ENCODE measurements at regions not wholly inside any gene's neighbourhood (a gene's known extent, or its start where the extent isn't known, plus 50 kb on each side); places are given as distances from the start of the nearest gene placed in this dataset.

GRCh38 chr3:152084441-152085158 is 184.1 kb upstream of the MBNL1 start:
- in situ Hi-C loops (cut with HindIII; ENCODE audit: low pct_unique_long_range_greater_than_20kb, low sequenced_read_pairs) (no loop called here), intact Hi-C loops (cut with micrococcal nuclease; ENCODE audit: unreplicated experiment) (no loop called here)
- no peaks in the 10 kb centered on the region for H3K9me3 ChIP-seq (ENCODE audit: control insufficient read depth, insufficient read depth, low read depth, low read length)
- ATAC-seq (no peak), DNase-seq (ENCODE audit: low read depth, low spot score) (no peak)
- H3K36me3 ChIP-seq (ENCODE audit: control insufficient read depth, insufficient read depth, low read length): no peaks in the 10 kb centered on the region
- no peaks in the 10 kb centered on the region for H3K27me3 ChIP-seq (ENCODE audit: control insufficient read depth, insufficient read depth, low read length)
- TF ChIP-seq REST (IDR thresholded peaks at IDR 0.05; ENCODE audit: insufficient read depth in 1 of 2, low read depth in 2 of 2, low read length in 1 of 2) (no peak), POLR2AphosphoS5 (IDR thresholded peaks at IDR 0.05; ENCODE audit: low read depth, low read length) (no peak), CTCF (IDR thresholded peaks at IDR 0.05) (no peak), TCF7L2 (IDR thresholded peaks at IDR 0.05; ENCODE audit: low read depth, low read length) (no peak), SIN3A (IDR thresholded peaks at IDR 0.05; ENCODE audit: borderline replicate concordance, insufficient read depth, low read depth, low read length) (no peak)
- BruUV-seq (replicated peaks): no TSS peak
- H3K4me1 ChIP-seq (ENCODE audit: control insufficient read depth, insufficient read depth, low read length): no peaks in the 10 kb centered on the region
- ChIA-PET CTCF (no interaction called here), POLR2A (no interaction called here)
- no peak overlapping the region for H3K4me3 ChIP-seq (ENCODE audit: low read depth in 2 of 2, low read length in 2 of 2)
- H3K27ac ChIP-seq (ENCODE audit: low read length): no peak overlapping the region

DNA sequence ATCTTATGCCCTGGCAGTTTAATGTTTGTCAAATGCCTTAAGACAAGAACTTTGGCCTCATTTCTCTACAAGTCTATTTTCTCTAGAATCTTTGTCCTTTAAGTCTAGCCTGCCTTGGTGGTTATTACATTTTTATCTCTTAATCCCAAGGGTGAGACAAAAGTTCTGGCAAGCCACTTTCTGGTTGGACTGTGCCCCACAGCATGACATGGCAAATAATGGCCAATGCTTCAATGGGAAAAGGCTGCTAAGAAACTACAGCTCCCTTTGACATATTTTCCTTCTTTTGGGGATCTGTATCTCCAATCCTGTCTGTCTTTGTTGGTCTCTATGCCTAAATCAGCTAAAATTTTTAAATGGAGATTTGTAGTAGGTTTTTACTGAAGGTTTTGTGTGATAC is 181.6 kb upstream of the MBNL1 start:
- intact Hi-C loops (cut with micrococcal nuclease; ENCODE audit: unreplicated experiment) (no loop called here), in situ Hi-C loops (cut with HindIII; ENCODE audit: low pct_unique_long_range_greater_than_20kb, low sequenced_read_pairs) (no loop called here)
- ATAC-seq (no peak), DNase-seq (ENCODE audit: low read depth, low spot score) (no peak)
- Histone ChIP-seq H3K9me3 (ENCODE audit: control insufficient read depth, insufficient read depth, low read depth, low read length) (no peaks in the 10 kb centered on the region), H3K4me1 (ENCODE audit: control insufficient read depth, insufficient read depth, low read length) (no peaks in the 10 kb centered on the region), H3K27me3 (ENCODE audit: control insufficient read depth, insufficient read depth, low read length) (no peaks in the 10 kb centered on the region), H3K4me3 (ENCODE audit: low read depth in 2 of 2, low read length in 2 of 2) (no peak overlapping the region), H3K27ac (ENCODE audit: low read length) (no peak overlapping the region), H3K36me3 (ENCODE audit: control insufficient read depth, insufficient read depth, low read length) (no peaks in the 10 kb centered on the region)
- ChIA-PET CTCF (no interaction called here), POLR2A (no interaction called here)
- no peak for TF ChIP-seq REST (IDR thresholded peaks at IDR 0.05; ENCODE audit: insufficient read depth in 1 of 2, low read depth in 2 of 2, low read length in 1 of 2)
- no peak for TF ChIP-seq SIN3A (IDR thresholded peaks at IDR 0.05; ENCODE audit: borderline replicate concordance, insufficient read depth, low read depth, low read length)
- TF ChIP-seq TCF7L2 (IDR thresholded peaks at IDR 0.05; ENCODE audit: low read depth, low read length): no peak
- no peak for TF ChIP-seq CTCF (IDR thresholded peaks at IDR 0.05)
- TF ChIP-seq POLR2AphosphoS5 (IDR thresholded peaks at IDR 0.05; ENCODE audit: low read depth, low read length): no peak
- BruUV-seq (replicated peaks): no TSS peak
